ENCODE measurements at regions not wholly inside any gene's neighbourhood (a gene's known extent, or its start where the extent isn't known, plus 50 kb on each side); places are given as distances from the start of the nearest gene placed in this dataset.

- intact Hi-C loops (cut with DNase I), result no loop called here
- H3K4me1 ChIP-seq, result no peaks in the 10 kb centered on the region
- no peak for TF ChIP-seq CTCF (IDR thresholded peaks at IDR 0.05)
- no peak overlapping the region for H3K4me3 ChIP-seq
- DNase-seq (no peak), ATAC-seq (no peak)
- no peaks in the 10 kb centered on the region for H3K27me3 ChIP-seq
- H3K27ac ChIP-seq, result no peak overlapping the region
- H3K9me3 ChIP-seq, result no peaks in the 10 kb centered on the region
- WGBS, 2 donors, result 80 to 86% methylated on average over 3 of the region's 3 CpGs
- no peaks in the 10 kb centered on the region for H3K36me3 ChIP-seq
Observed at GRCh38 chr3:154716170-154716569, 286.2 kb upstream of the GPR149 start.

GRCh38 chr3:154708554-154708953 lies 278.6 kb upstream of the GPR149 start:
- DNase-seq (no peak), ATAC-seq (no peak)
- Histone ChIP-seq H3K9me3 (peaks cover 0 to 13% (median 0%) of the 10 kb centered on the region in 11 donors), H3K27ac (no peak overlapping the region), H3K36me3 (no peaks in the 10 kb centered on the region), H3K4me3 (no peak overlapping the region), H3K4me1 (no peaks in the 10 kb centered on the region), H3K27me3 (no peaks in the 10 kb centered on the region)
- intact Hi-C loops (cut with DNase I), result no loop called here
- no peak for TF ChIP-seq CTCF (IDR thresholded peaks at IDR 0.05)
- WGBS, 2 donors, result 76 to 82% methylated on average over 1 of the region's 1 CpG

GRCh38 chr3:154701055-154701454 lies 271.1 kb upstream of the GPR149 start:
- DNase-seq, result no peak
- no peaks in the 10 kb centered on the region for H3K36me3 ChIP-seq
- intact Hi-C loops (cut with DNase I), result no loop called here

GRCh38 chr3:154690413-154690812 lies 260.4 kb upstream of the GPR149 start:
- TF ChIP-seq CTCF (IDR thresholded peaks at IDR 0.05), result no peak
- no peak for ATAC-seq
- Histone ChIP-seq H3K4me3 (no peak overlapping the region), H3K9me3 (no peaks in the 10 kb centered on the region), H3K36me3 (no peaks in the 10 kb centered on the region), H3K27me3 (no peaks in the 10 kb centered on the region), H3K4me1 (no peaks in the 10 kb centered on the region), H3K27ac (no peak overlapping the region)
- intact Hi-C loops (cut with DNase I), result no loop called here
- no peak for DNase-seq

More at GRCh38 chr3:154701055-154701454, 271.1 kb upstream of the GPR149 start:
- no peak overlapping the region for H3K27ac ChIP-seq
- H3K4me3 ChIP-seq, result no peak overlapping the region
- no peak for ATAC-seq
- no peak for TF ChIP-seq CTCF (IDR thresholded peaks at IDR 0.05)
- H3K27me3 ChIP-seq, result no peaks in the 10 kb centered on the region
- no peaks in the 10 kb centered on the region for H3K9me3 ChIP-seq
- no peaks in the 10 kb centered on the region for H3K4me1 ChIP-seq
- WGBS, 2 donors, result 82 to 88% methylated on average over 3 of the region's 3 CpGs

- no peak for DNase-seq
- H3K4me1 ChIP-seq, result no peaks in the 10 kb centered on the region
- no peak for ATAC-seq
- H3K9me3 ChIP-seq, result peaks cover 0 to 29% (median 5%) of the 10 kb centered on the region in 11 donors
- no peak overlapping the region for H3K27ac ChIP-seq
- no peak for TF ChIP-seq CTCF (IDR thresholded peaks at IDR 0.05)
- no peak overlapping the region for H3K4me3 ChIP-seq
- intact Hi-C loops (cut with DNase I), result no loop called here
- no peaks in the 10 kb centered on the region for H3K36me3 ChIP-seq
- WGBS, 2 donors, result 57 to 60% methylated on average over 6 of the region's 6 CpGs
- no peaks in the 10 kb centered on the region for H3K27me3 ChIP-seq
Observed at GRCh38 chr3:154684440-154684839, 254.4 kb upstream of the GPR149 start.
